Mucosa of descending colon (tissue), 3 donors: ENCODE measurements at regions not wholly inside any gene's neighbourhood (a gene's known extent, or its start where the extent isn't known, plus 50 kb on each side); places are given as distances from the start of the nearest gene placed in this dataset.

Experiments used
- ATAC-seq: fragments of 200-7000 bp; cut with Tn5 transposase; one replicate; pipeline ENCODE4 v1.9.1; 2020; ENCODE audit warnings: mild to moderate bottlenecking, moderate library complexity
- DNase-seq, 3 donors: peaks; one replicate each; pipeline ENCODE4 v3.0.0-alpha.2; 2020
- H3K36me3 ChIP-seq: fragments of 200-600 bp; one replicate; pipeline ENCODE4 v1.8.0; 2021; ENCODE audit warnings: low read depth, mild to moderate bottlenecking
- H3K4me1 ChIP-seq: fragments of 200-600 bp; one replicate; pipeline ENCODE4 v1.8.0; 2021; ENCODE audit warnings: low read depth, mild to moderate bottlenecking
- H3K4me3 ChIP-seq: fragments of 200-600 bp; one replicate; pipeline ENCODE4 v1.8.0; 2021; ENCODE audit warnings: mild to moderate bottlenecking
- H3K9me3 ChIP-seq: fragments of 200-600 bp; one replicate; pipeline ENCODE4 v1.8.0; 2021; ENCODE audit warnings: mild to moderate bottlenecking
- intact Hi-C, 2 donors: fragments of 100-400 bp; cut with DNase I in 1 of 2; cut with micrococcal nuclease in 1 of 2; formaldehyde crosslinking; loops; one replicate each; pipeline versions ENCODE4 v1.11.0 to v1.11.1; 2022; cut with DNase I, micrococcal nuclease
- TF ChIP-seq, protein P1 (sequence below): fragments of 200-600 bp; IDR thresholded peaks from one replicate; pipeline ENCODE4 v1.8.0; 2022; ENCODE audit warnings: antibody characterized with exemption, mild to moderate bottlenecking
- donor health status: DM: no; HTN: no; CAD: no; lungs with moderate emphysema.
- donor health status: DM: no; HTN: no; CAD: no.
- donor health status: DM: no; HTN: yes; CAD: no.

DNA sequence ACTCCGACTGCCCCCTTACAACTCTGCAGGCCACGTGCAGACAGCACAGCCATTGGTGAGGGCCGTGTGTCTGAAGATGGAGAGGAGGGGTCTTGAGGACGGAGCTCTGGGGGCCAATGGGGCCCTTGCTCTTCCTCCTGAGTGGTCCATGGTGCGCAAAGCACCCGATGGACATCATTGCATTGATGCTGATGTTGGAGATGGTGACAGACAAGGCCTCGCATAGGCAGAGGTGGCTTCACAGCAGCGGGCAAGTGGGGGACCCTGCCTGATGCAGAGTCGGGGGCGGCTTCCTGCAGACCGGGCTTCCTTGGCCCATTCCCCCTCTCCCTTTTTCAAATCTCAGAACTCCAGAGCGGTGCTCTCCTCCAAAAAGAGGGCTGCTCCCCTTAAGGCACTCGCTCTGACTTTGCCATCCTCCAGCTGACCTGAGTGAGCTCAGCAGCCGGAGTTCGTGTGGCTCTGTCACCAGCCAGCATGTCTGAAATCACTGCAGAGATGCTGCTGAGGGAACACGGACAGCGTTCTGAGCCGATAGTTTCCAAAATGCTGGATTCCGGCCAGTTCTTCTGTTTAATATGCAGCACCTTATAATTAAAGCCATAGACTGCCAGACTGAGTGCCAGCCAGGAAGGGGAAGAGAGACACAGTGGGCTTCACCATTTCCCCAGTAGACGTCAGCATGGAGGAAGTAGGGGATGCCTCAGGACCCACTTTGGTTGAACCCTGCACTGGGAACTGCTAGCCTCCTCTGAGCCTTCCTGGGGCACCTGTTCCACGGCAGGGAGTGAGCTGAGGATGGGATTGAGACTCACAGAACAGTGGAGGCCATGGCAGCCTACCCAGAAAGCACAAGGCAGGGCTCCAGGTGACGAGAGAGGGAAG, 278.2 kb downstream of the BRD1 start:
- intact Hi-C loops, result no loop called here
- no peaks in the 10 kb centered on the region for H3K36me3 ChIP-seq
- no peak for ATAC-seq
- no peaks in the 10 kb centered on the region for H3K4me1 ChIP-seq
- peaks cover 5% of the 10 kb centered on the region for H3K9me3 ChIP-seq
- TF ChIP-seq, protein P1, sequence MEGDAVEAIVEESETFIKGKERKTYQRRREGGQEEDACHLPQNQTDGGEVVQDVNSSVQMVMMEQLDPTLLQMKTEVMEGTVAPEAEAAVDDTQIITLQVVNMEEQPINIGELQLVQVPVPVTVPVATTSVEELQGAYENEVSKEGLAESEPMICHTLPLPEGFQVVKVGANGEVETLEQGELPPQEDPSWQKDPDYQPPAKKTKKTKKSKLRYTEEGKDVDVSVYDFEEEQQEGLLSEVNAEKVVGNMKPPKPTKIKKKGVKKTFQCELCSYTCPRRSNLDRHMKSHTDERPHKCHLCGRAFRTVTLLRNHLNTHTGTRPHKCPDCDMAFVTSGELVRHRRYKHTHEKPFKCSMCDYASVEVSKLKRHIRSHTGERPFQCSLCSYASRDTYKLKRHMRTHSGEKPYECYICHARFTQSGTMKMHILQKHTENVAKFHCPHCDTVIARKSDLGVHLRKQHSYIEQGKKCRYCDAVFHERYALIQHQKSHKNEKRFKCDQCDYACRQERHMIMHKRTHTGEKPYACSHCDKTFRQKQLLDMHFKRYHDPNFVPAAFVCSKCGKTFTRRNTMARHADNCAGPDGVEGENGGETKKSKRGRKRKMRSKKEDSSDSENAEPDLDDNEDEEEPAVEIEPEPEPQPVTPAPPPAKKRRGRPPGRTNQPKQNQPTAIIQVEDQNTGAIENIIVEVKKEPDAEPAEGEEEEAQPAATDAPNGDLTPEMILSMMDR, result no peak
- no peak overlapping the region for H3K4me3 ChIP-seq
- no peak for DNase-seq

DNA sequence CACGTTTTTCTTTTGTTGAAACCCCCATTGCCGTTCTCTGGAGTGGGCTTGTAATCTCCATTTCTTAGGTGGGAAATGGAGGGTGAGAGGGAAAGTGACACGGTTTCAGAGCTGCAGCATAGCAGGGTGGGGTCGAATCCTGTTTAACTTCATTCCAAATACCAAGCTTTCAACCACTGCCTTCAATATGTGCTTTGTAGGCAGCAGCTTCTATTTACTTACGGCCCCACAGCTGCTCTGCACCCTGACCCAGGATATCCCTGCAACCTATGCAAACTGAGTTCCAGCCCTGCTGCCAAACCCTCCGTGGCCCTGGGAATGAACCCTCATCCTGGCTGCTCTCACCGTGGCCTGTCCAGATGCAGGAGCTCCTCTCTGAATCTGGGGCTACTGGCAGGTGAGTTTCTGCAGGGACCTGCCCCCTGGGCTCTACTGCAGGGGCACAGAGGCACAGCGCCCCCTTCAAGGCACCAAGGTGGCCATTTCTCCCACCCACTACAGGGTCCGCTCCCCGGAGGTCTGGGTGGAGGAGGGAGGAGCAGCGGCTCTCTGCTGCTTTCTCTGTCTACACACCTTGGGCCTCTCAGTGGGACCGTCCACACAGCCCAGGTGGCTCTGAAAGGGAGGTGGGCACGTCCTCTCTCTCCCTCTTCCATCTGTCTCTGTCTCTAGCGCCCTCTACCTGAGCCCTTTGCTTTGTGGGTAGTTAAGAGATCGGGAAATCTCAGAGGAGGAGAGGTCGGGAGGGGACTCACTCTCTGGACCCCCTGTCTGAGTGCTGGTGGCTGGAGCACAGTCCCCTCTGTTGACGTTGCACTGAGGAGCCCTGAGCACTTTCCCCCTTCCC, 279.1 kb downstream of the BRD1 start:
- no peak for DNase-seq
- H3K4me3 ChIP-seq, result no peak overlapping the region
- no peak for ATAC-seq

DNA sequence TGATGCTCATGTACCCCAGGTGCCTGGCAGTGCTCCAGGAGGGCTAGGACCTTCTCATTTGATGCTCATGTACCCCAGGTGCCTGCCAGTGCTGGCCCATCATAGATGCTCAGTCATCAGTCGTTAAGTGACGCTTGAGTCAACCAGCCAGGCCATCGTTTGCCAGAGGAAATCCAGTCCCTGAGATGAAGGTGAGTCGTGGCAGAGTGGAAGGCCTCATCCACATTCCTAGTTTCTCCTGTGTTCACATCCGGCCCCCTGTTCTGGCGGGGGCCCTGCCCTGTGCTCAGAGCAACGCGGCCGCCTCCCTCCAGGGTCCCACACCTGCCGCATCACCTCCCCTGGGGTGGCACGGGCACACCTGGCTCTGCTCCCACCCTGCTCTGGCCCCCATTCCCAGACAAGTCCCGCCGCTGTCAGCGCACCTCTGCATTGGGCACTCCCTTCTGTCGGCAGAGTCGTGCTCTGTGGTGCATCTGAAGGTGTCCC, 279.9 kb downstream of the BRD1 start:
- Histone ChIP-seq H3K36me3 (no peaks in the 10 kb centered on the region), H3K4me1 (no peaks in the 10 kb centered on the region), H3K4me3 (no peak overlapping the region), H3K9me3 (peaks cover 5% of the 10 kb centered on the region)
- DNase-seq (no peak), ATAC-seq (no peak)
- intact Hi-C loops, result no loop called here
- TF ChIP-seq, protein P1, result no peak

More for the DNA sequence above, 279.1 kb downstream of the BRD1 start:
- peaks cover 5% of the 10 kb centered on the region for H3K9me3 ChIP-seq
- TF ChIP-seq, protein P1, result no peak
- H3K36me3 ChIP-seq, result no peaks in the 10 kb centered on the region
- no peaks in the 10 kb centered on the region for H3K4me1 ChIP-seq
- intact Hi-C loops, result no loop called here

DNA sequence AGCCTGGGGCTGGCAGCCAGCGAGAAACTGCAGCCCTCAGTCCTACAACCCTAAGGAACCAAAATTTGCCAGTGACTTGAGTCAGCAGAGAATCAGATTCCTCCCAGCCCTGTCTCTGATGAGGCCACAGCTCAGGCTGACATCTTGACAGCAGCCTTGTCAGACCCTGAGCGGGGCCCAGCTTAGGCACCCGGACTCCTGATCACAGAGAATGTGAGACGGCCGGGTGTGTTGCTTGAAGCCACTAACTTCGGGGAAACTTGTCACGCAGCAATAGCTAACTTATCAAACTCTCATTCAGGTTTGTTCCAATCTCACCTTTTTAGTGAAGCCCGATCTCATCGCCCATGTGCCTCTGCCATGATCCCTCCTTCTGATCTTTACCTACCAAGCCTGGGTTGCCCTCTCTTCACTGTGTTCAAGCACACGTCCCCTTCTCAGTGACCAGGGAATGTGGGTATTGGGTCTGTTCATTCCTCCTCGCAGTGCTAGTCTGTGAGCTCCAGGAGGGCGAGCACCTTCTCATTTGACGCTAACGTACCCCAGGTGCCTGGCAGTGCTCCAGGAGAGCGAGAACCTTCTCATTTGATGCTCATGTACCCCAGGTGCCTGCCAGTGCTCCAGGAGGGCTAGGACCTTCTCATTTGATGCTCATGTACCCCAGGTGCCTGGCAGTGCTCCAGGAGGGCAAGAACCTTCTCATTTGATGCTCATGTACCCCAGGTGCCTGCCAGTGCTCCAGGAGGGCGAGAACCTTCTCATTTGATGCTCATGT, 280.7 kb downstream of the BRD1 start:
- ATAC-seq, result no peak
- no peaks in the 10 kb centered on the region for H3K36me3 ChIP-seq
- no peak for DNase-seq
- no peak overlapping the region for H3K4me3 ChIP-seq
- H3K4me1 ChIP-seq, result no peaks in the 10 kb centered on the region
- TF ChIP-seq, protein P1, result no peak
- peaks cover 5% of the 10 kb centered on the region for H3K9me3 ChIP-seq
- intact Hi-C loops, result no loop called here

DNA sequence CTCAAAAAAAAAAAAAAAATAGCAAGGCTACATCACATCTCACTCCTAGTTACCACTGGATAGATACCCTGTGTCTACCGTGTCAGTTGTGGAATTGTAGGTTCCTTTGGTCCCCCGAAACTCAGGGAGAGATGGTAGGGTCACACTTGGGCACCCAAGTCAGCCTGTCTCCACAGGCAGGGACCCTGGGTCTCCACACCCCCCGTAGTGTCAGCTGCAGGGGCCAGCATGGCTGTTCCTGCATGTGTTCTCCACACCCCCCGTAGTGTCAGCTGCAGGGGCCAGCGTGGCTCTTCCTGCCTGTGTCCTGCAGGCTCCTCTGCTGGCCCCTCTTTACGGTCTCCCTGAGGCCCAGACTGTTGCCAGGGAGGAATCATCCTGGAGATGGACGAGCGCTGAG, 282.1 kb downstream of the BRD1 start:
- TF ChIP-seq, protein P1, result no peak
- Histone ChIP-seq H3K36me3 (no peaks in the 10 kb centered on the region), H3K9me3 (no peaks in the 10 kb centered on the region), H3K4me3 (no peak overlapping the region), H3K4me1 (no peaks in the 10 kb centered on the region)
- intact Hi-C loops, result no loop called here
- no peak for DNase-seq
- ATAC-seq, result no peak
